Hematopoietic multipotent progenitor cell (in vitro differentiated cells): ENCODE measurements at regions not wholly inside any gene's neighbourhood (a gene's known extent, or its start where the extent isn't known, plus 50 kb on each side); places are given as distances from the start of the nearest gene placed in this dataset.
"Not testable (repeated sequence)": the region's sequence is repeated elsewhere in the genome, so short reads cannot be mapped to it uniquely, and the experiment has no call there.

Experiments
- DNase-seq, 3 donors: peaks; one replicate each; pipeline ENCODE4 v3.0.0-alpha.2; 2011 to 2015; ENCODE audit warnings: low read depth in 2 of 3, low spot score in 2 of 3

DNA sequence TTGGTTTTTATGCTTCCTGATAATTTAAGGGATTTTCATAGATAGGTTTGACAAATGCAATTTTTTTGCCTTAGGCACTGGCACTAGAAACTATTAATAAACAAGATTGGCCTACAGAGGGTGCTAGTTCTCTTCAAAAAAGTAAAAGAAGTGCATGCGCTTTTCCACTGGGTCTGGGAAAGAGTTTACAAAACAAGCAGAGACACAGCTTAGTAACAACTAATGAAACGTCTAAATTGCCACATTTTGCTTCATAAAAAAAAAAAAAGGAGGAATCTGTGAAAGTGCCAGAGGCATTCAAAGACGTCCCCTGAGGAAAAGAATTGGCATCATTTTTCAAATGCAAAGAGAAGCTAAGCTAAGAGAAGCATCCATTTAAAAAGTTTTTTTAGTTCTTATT lies 58.3 kb upstream of the EEA1 start:
- DNase-seq: peak; percentile 22 to 80 (median 63)

DNA sequence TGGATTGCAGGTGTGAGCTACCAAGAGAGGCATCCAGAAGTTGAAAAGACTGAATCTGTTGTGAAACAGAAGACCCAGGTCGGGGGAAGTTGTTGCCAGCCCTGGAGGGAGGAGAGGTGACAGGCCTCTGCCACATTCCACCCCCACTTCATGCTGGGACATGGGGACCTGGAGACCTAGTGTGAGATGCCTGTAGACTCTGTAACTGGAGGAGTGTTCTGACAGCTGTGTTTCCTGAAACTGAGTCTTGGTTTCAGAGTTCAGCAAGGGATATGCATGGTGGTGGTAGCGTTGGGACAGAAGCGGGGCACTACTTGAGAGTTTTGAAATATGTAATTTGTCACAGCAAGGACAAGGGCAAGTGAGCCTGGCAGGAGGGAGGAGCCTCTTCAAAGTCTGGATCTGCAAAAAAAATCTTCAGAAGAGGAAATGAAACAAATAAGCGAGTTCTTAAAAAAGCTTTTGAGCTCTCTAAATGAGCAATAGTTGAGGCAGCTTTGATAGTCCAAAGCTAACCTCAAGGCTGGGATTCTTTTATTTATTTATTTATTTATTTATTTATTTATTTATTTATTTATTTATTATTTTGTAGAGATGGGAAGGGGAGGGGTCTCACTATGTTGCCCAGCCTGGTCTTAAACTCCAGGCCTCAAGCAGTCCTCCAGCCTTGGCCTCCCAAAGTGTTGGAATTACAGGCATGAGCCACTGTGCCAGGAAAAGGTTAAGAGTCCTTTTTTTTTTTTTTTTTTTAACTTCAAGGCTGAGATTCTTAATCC lies 58.9 kb upstream of the EEA1 start:
- DNase-seq: peak in 2 of 3 donors; percentile 16 to 50

DNA sequence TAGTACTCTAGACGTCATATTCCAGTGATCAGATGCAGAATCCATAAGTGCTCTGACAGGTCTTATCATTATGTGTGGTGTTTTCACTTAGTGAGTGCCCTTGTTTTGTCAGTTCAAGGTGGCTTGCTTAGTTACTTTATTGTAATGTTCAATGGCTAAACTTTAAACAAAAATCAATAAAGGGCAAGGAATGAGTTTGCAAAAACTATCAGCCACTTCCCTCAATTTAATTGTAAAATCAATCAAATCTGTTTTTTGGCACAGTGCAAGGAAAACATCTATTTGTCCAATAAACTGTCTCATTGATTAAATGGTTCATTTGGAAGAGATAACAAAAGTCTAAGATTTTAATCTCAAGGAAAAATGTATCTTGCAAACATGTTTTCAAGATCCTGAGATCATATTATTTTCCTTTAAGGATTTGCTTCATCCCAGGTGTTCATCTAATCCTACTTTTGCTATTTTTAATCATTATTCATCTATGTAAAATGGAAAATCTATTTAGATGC lies 59.6 kb upstream of the EEA1 start:
- DNase-seq: no peak

DNA sequence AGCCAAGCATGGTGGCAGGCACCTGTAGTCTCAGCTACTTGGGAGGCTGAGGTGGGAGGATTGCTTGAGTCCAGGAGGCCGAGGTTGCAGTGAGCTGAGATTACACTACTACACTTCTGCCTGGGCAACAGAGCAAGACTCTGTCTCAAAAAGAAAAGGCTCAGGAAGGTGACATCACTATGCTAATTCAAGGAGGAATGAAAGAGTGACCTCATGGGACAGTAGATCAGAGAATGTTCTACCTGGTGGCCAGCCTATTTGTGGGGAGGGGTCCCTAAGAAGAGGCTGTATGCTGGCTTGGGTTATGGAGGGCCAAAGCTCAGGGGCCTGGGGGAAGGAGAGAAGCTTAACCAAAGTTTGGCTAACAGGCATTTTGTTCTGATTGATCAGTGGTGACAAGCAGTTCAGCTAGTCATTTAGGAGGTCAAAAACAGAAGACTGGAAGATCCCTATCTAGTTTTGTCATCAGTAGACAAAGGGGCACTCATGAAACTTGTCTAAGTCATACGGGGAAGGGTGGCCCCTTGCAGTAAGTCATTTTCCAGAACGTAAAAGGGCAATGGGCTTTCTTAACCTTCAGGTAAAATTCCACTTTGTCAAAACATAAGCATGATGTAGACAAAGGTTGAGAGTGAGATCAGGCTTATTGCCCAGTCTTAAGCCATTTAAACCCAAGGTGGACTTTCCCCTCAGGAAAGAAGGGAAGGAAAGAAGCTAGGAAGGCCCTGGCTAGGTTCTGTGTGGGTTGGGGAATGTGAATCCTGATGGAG lies 60.8 kb upstream of the EEA1 start:
- DNase-seq: no peak

DNA sequence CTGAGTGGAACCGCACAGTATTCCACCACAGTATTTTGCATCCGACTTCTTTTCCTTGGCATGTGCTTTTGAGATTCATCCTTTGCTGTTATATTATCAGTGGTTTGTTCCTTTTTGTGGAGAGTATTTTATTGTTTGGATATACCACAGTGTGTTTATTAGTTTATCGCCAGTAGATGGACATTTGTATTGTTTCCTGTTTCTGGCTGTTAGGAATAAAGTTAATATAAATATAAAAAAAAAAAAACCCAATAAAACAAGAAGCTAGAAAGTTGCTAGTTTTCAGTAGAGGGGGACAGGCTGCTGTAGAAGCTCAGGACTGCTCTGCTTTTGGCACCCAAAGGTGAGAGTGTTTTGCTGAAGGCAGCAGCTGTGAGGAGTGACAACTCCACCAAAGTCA lies 62.0 kb upstream of the EEA1 start:
- DNase-seq: no peak

DNA sequence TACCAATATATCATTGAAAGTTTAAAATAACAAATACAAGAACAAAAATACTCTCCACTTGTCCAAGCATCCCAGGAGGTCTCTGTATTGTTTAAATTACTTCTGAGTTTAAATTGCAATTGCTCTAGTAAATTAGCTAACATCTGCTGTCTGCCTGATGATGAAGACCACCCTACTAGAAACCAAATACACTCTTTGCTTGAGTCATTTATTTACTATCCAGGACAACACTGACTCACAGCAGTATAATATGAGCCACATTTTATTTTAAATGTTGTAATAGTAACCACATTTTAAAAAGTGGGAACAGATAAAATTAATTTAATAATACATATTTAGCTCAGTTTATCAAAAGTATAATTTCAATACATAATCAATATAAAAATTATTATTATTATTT lies 62.9 kb upstream of the EEA1 start:
- no peak for DNase-seq

DNA sequence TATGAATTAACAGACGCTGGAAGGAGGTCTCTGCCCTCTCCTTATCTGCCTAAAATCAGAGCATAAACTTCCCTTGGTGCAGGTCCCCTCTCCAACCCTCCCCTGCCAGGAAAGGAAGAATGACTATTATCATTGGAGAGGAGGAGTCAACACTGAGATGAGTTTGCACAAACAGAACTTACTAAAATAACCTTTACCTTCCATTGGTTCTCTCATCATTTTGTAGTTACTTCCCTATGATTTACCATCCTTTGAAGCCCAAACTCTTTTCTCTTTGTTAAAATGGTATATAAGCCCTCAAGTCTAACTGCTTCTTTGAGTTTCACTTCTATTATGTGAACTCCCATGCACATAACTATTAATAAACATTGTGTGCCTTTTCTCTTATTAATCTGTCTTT lies 64.2 kb upstream of the EEA1 start:
- no peak for DNase-seq

DNA sequence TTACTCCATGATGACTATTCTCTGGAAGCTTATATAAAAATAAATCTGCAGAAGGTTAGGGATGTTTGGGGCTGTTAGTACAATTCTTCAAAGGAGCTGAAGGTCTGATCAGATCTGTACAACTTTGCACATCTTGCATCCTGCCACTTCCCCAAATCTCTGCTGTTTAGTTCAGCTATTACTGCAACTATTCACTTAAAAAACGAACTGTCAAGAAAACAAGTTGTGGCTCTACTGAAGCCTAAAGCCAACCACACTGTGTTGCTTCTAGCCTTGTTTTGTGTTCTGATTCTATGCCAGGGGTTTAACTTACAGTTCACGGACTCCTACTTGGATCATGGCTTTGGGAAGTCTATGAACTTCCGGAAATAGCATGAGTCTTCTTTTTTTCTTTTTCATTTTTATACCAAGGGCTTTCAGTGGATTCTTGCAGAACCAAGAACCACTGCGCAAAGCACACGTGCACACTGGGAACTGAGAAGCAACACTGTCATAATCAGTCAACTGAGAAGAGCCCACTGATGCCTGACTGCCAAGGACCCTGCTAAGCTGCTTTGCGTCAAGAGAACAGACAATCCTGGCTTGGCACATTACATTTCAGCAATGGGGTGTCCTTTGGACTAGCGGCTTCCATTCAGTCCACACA lies 66.3 kb upstream of the EEA1 start:
- no peak for DNase-seq

DNA sequence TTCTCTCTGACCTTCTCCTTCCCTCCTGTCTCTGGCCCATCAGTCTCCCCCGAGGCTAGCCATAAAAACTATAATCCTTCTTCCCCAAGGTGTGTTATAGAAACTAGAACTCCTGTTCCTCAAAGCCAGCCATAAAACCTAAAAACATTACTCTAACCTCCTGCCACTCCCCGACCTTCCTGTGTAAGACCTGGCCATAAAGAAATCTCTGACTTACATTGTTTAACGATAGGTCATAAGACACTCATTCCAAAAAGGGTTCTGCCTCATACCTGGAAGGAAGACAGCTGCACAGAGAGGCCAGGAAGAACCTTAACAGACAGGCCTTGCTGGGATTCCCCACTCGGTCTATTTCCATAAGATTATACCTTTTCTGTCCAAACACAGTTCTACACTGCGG lies 70.9 kb upstream of the EEA1 start:
- DNase-seq: no peak

DNA sequence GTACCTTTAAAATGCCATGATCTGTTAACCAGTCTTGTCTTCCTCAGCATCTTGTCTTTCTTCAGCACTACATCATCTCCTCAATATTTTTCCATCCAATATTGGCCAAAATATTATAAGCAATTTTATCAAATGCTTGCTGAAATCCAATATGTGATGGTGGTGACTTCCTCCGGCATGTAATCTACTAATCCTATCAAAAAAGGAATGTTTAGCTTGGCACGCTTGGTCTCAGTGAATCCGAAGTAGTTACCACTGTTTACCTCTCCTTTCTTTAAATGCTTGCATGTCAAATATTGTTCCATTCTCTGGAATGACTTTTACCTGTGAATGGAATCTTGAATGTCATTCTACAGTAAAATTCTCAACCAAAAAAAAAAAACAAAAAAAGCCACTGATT lies 72.3 kb upstream of the EEA1 start:
- DNase-seq: no peak

DNA sequence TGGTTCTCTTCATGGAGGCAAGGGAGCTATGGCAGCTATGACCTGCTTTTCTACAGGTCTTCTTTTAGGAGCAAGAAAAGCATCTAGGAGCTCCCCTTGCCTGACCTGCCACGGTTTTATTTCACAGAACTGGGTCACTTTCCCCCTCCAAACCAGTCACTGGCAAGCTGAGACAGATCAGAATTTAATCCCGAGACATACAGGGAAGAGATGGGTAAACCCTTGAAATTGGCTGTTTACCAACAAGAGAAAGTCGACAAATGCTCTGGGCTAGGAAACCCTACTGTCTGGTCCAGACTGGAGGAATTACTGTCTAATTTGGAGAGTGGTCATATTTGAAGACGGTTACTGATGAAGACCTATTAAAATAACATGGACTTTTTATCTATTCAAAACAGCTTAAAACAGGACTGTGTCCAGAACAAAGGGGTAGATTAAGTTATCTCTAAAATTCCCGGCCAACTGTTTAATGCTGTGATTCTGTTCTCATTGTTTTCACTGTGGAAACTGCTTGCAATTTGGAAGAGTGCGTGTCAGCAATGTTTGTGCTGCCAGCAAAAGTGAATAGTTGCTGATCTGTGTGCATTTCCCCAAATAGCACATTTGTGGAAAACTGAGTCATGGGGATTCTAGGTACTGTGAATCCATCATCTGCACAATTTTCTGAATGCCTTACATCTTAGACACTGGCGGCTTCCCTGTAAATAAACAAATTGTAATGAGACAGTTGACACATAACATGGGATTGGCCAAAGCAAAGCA lies 73.4 kb upstream of the EEA1 start:
- no peak for DNase-seq

DNA sequence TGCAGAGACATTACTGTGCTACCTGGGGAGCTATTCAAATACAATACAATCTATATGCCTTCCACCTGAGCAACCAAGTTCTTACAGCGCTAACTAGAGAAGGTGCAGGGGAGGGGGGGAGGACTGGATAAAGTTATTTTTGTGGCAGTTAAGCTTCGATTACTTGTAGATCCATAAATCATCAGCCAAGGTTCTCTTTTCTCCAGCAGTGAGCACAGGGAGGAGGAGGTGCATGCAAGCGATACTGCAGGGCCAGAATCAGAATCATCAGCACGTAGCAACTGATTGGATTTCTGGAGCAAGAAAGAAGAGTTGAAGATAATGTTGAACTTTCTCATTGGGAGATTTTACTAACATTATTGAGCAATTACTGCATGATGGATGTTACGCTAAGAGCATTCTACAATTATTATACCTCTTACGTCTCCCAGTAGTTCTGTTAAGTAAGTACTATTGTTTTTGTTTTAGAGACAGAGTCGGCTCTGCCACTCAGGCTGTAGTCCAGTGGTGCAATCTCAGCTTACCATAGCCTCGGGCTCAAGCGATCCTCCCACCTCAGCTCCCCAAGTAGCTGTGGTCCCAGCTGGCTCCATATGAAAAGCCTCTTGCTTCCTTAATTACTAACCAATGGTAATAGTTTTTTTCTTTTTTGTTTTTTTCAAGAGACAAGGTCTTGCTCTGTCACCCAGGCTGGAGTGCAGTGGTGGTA lies 74.6 kb upstream of the EEA1 start:
- DNase-seq: no peak

DNA sequence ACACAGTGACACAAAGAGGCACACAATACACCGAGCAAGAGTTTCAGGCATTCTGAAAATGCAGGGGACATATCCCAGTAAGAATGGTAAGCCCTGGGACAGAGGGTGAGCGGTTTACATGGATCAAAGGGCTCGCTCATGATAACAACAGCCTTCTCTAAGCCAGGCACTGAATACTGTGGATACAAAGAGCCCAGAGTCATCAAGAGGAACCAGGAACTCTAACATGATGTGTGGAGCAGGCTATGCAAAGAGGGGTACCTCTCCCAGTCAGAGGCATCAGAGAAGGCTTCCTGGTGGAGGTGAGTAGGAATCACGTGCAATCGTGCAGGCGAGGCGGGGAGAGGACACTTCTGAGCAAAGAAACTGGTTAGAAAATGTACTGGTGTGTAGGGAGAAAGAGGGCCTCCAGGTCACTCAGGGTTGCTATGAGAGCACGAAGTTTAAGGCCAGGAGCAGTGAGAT lies 76.9 kb upstream of the EEA1 start:
- no peak for DNase-seq

DNA sequence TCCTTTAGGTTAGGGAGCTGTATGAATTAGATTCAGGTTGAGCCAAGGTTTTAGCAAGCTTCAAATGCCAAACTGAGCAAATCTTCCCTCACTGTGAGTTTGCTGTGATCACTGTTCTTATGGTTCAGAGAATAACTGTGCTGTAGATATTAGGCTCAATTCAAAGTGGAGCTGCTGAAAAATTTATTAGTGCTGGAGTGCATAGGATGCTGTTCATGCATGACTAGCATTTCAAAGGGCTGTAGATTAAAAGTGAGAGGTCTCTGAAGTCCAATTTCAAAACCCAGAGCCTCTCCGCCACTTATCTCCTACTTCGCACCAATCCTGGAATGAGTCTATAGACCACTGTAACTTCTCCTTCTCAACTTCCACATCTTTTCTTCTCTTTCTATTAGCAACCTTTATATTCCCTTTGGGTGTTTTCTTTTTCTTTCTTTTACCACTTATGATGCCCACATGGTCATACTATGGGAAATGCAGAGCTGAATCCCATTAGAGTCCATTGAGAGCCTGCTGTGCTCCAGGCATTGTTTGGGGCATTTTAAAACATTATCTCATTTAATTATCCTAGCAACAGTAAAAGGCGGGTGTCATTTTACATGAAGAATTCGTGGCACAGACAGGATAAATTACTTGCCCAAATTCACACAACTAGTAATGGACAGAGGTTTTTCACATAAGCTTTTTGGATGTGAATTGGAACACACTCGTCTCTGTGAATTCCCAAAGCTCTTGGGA lies 77.5 kb upstream of the EEA1 start:
- no peak for DNase-seq

DNA sequence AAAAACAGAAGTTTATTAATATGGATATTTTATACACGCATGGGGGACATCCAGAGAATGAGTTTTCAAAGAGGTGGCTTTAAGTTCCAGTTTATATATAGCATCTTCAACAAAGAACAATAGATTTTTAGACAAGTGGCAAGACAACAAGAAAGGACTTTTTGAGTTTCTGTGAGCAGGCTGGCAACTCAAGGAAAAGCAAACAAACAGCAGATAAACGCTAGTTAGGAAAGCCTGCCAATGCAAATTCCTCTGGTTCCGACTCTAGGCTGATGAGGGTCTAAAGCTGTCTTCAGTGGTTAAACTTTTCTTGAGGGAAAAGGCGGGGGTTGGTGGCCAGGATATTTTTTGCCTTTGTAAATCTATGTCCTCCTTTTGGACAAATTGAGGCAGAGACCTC lies 78.4 kb upstream of the EEA1 start:
- DNase-seq: no peak

DNA sequence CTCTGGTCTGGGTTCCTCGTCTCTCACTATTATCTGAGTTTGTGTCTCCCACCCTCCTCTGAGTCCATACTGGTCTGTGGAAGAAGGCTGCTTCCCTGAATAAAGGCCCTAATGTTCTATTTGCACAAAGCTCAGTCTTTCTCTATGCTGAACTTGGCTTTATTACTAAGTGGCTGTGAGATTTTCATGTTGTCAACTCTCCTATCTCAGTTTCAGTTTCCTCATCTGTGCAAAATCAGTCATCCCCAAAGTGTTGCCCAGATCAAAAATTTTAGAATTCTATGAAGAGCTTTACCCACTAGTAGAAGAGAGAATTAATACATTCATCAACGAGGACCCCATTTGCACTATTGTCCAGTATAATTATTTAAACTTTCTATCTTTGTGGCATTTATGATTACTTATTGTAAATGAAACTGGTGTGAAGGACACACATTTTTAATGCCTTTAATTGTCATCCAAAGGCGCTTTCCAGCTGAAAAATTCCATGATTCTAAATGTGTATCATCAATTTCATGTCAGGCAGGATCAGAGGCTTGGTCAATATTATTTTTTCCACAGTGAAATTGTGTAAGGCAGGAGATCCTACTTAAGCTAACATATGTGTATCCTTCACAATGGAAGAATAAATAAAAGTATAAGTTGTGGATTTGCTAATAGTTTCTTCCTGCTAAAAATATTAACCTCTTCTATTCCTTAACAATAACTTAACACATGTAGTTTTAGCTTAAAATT lies 79.1 kb upstream of the EEA1 start:
- no peak for DNase-seq

DNA sequence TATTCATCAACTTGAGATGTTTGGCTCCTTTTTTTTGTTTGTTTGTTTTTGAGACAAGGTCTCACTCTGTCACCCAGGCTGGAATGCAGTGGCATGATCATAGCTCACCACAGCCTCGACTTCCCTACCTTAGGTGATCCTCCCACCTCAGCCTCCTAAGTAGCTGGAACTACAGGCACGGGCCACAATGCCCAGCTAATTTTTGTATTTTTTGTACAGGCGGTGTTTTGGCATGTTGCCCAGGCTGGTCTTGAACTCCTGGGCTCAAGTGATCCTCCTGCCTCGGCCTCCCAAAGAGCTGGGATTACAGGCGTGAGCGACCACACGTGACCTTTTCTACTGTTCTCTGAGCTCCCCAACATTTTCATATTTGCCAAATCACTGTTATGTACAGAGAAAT lies 79.8 kb upstream of the EEA1 start:
- not testable (repeated sequence) for DNase-seq

DNA sequence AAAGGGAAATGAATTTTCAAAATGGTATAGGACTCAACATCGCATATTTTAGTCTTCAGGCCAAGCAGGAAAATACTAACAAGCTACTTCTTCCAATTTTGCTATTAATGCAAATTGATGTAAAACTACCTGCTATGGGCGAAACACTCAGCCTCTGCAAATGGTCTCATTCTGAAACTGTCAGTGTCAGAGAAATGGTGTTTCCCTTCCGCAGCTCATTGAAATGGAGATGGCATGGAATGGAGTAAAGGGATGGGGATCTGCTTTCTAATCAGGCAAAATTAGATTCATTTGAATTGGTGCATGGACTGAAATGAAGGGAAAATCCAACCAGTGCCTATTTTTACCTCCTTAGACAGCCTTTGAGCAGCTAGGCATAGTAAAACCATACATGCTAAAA lies 80.4 kb upstream of the EEA1 start:
- DNase-seq: no peak

DNA sequence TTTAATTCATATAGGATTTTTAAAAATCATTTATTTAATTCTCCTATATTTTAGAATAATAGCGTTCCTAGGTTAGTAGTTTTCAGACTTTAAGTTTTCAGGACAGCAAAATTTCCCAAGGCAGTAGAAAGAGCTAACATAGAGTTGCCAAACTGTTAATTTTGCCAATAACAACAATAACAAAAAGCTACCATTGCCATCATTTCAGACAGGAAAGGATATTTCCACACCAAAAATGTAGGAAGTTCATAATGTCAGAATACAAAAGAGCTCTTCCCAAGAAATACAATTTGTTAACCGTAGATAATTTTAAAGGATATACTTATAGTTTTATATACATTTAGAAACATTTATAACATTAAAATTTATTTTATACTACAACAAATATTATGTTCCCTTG lies 81.4 kb upstream of the EEA1 start:
- DNase-seq: no peak
